GM04504 (cell line): ENCODE measurements at regions not wholly inside any gene's neighbourhood (a gene's known extent, or its start where the extent isn't known, plus 50 kb on each side); places are given as distances from the start of the nearest gene placed in this dataset.
A peak's percentile ranks its signal among the peaks of the same experiment; 100 is the strongest.

ENCODE experiments used
- DNase-seq: peaks from one replicate; pipeline ENCODE4 v3.0.0-alpha.2; 2012; ENCODE audit warnings: low read depth

- DNase-seq, result no peak
These were observed 152.2 kb upstream of the NCKAP5 start for GRCh38 chr2:133720429-133720828.

- no peak for DNase-seq
These were observed 152.9 kb upstream of the NCKAP5 start for GRCh38 chr2:133721118-133721517.

- no peak for DNase-seq
These were observed 154.9 kb upstream of the NCKAP5 start for GRCh38 chr2:133723133-133723532.

GRCh38 chr2:133726973-133727372 lies 158.7 kb upstream of the NCKAP5 start:
- DNase-seq, result no peak

GRCh38 chr2:133732059-133732458 lies 163.8 kb upstream of the NCKAP5 start:
- DNase-seq, result no peak

GRCh38 chr2:133732982-133733900 lies 165.0 kb upstream of the NCKAP5 start:
- no peak for DNase-seq

GRCh38 chr2:133733901-133734255 lies 165.6 kb upstream of the NCKAP5 start:
- no peak for DNase-seq

- DNase-seq, result no peak
These were observed 166.6 kb upstream of the NCKAP5 start for GRCh38 chr2:133734716-133735495.

GRCh38 chr2:133736674-133737073 lies 168.4 kb upstream of the NCKAP5 start:
- DNase-seq, result no peak

GRCh38 chr2:133737242-133737993 lies 169.2 kb upstream of the NCKAP5 start:
- DNase-seq, result no peak

- no peak for DNase-seq
These were observed 170.8 kb upstream of the NCKAP5 start for GRCh38 chr2:133739039-133739438.

GRCh38 chr2:133740500-133740899 lies 172.2 kb upstream of the NCKAP5 start:
- no peak for DNase-seq

GRCh38 chr2:133748007-133748700 lies 179.9 kb upstream of the NCKAP5 start:
- DNase-seq, result no peak

GRCh38 chr2:133753665-133754064 lies 185.4 kb upstream of the NCKAP5 start:
- no peak for DNase-seq

GRCh38 chr2:133755480-133756300 lies 187.4 kb upstream of the NCKAP5 start:
- DNase-seq, result peak; percentile 77

- no peak for DNase-seq
These were observed 188.6 kb upstream of the NCKAP5 start for GRCh38 chr2:133756833-133757232.

GRCh38 chr2:133760376-133760775 lies 192.1 kb upstream of the NCKAP5 start:
- DNase-seq, result peak; percentile 55

GRCh38 chr2:133765658-133766057 lies 197.4 kb upstream of the NCKAP5 start:
- no peak for DNase-seq

- no peak for DNase-seq
These were observed 198.0 kb upstream of the NCKAP5 start for GRCh38 chr2:133766164-133766832.

- DNase-seq, result no peak
These were observed 200.0 kb upstream of the NCKAP5 start for GRCh38 chr2:133768256-133768655.
